Breast epithelium (tissue), 4 donors: ENCODE measurements at regions not wholly inside any gene's neighbourhood (a gene's known extent, or its start where the extent isn't known, plus 50 kb on each side); places are given as distances from the start of the nearest gene placed in this dataset.

Experiments used
- DNase-seq, 2 donors: peaks; one replicate each; pipeline ENCODE4 v3.0.0-alpha.2; 2019; ENCODE audit warnings: low spot score in 2 of 2
- H3K27ac ChIP-seq, 2 donors: fragments of 200-600 bp; sonication (generic) in 1 of 2; one replicate each; pipeline ENCODE4 v1.5.1; 2016 to 2019; ENCODE audit warnings: mild to moderate bottlenecking in 1 of 2
- H3K27me3 ChIP-seq, 2 donors: fragments of 200-600 bp; sonication (generic) in 1 of 2; one replicate each; pipeline versions ENCODE4 v1.5.1 to v1.6.0; 2017 to 2019; ENCODE audit warnings: control low read depth in 1 of 2, mild to moderate bottlenecking in 1 of 2
- H3K36me3 ChIP-seq: fragments of 200-600 bp; one replicate; pipeline ENCODE4 v1.5.1; 2019
- H3K4me1 ChIP-seq, 2 donors: fragments of 200-600 bp; sonication (generic); one replicate each; pipeline ENCODE4 v1.5.1; 2016 to 2019; ENCODE audit warnings: control low read depth in 1 of 2
- H3K4me3 ChIP-seq, 3 donors: fragments of 200-600 bp; sonication (generic); 1 replicate in 2 of 3; 2 replicates in 1 of 3; pipeline ENCODE4 v1.5.1; 2016 to 2019; ENCODE audit warnings: mild to moderate bottlenecking in 3 of 3, moderate library complexity in 2 of 3
- H3K9me3 ChIP-seq, 2 donors: fragments of 200-600 bp; sonication (generic) in 1 of 2; one replicate each; pipeline ENCODE4 v1.5.1; 2016 to 2019; ENCODE audit warnings: control low read depth in 1 of 2
- CTCF ChIP-seq, 3 donors: fragments of 450-650 bp; IDR thresholded peaks; one replicate each; pipeline ENCODE4 v1.5.1; 2016 to 2017; ENCODE audit warnings: antibody characterized with exemption in 3 of 3, mild to moderate bottlenecking in 3 of 3, moderate library complexity in 3 of 3
- POLR2A ChIP-seq: fragments of 450-650 bp; IDR thresholded peaks from one replicate; pipeline ENCODE4 v1.6.1; 2016; ENCODE audit warnings: antibody characterized with exemption, mild to moderate bottlenecking, moderate library complexity
- POLR2AphosphoS5 ChIP-seq, 3 donors: sonication (generic); formaldehyde crosslinking; IDR thresholded peaks; one replicate each; pipeline ENCODE4 v1.6.1; 2017; ENCODE audit warnings: antibody characterized with exemption in 3 of 3
- intact Hi-C: fragments of 100-400 bp; cut with DNase I; formaldehyde crosslinking; loops from one replicate; pipeline ENCODE4 v1.15.1; 2023; ENCODE audit warnings: low total_unique reads

GRCh38 chr14:42633504-42634095, 1026.9 kb downstream of the LRFN5 start:
- intact Hi-C loops: no loop called here
- DNase-seq: no peak
- Histone ChIP-seq H3K27ac (no peak overlapping the region), H3K4me3 (no peak overlapping the region), H3K4me1 (no peaks in the 10 kb centered on the region), H3K36me3 (no peaks in the 10 kb centered on the region), H3K27me3 (no peaks in the 10 kb centered on the region), H3K9me3 (no peaks in the 10 kb centered on the region)
- TF ChIP-seq POLR2AphosphoS5 (IDR thresholded peaks at IDR 0.05) (no peak), CTCF (IDR thresholded peaks at IDR 0.05) (no peak), POLR2A (no peak)

- H3K27ac ChIP-seq: no peak overlapping the region
- no peaks in the 10 kb centered on the region for H3K9me3 ChIP-seq
- TF ChIP-seq POLR2AphosphoS5 (IDR thresholded peaks at IDR 0.05) (no peak), CTCF (IDR thresholded peaks at IDR 0.05) (no peak), POLR2A (no peak)
- H3K4me1 ChIP-seq: no peaks in the 10 kb centered on the region
- no peak overlapping the region for H3K4me3 ChIP-seq
- intact Hi-C loops: no loop called here
- no peaks in the 10 kb centered on the region for H3K36me3 ChIP-seq
- no peak for DNase-seq
- H3K27me3 ChIP-seq: no peaks in the 10 kb centered on the region
Measured at GRCh38 chr14:42629553-42629952, 1022.9 kb downstream of the LRFN5 start.

- Histone ChIP-seq H3K9me3 (no peaks in the 10 kb centered on the region), H3K36me3 (no peaks in the 10 kb centered on the region), H3K27ac (no peak overlapping the region), H3K27me3 (no peaks in the 10 kb centered on the region), H3K4me1 (no peaks in the 10 kb centered on the region), H3K4me3 (no peak overlapping the region)
- no peak for TF ChIP-seq CTCF (IDR thresholded peaks at IDR 0.05)
- no peak for TF ChIP-seq POLR2AphosphoS5 (IDR thresholded peaks at IDR 0.05)
- intact Hi-C loops: no loop called here
- no peak for DNase-seq
Measured at GRCh38 chr14:42628602-42629001, 1021.9 kb downstream of the LRFN5 start.

- DNase-seq: no peak
- TF ChIP-seq CTCF (IDR thresholded peaks at IDR 0.05): no peak
- TF ChIP-seq POLR2AphosphoS5 (IDR thresholded peaks at IDR 0.05): no peak
- no peak for TF ChIP-seq POLR2A
- intact Hi-C loops: no loop called here
- no peaks in the 10 kb centered on the region for H3K9me3 ChIP-seq
- no peaks in the 10 kb centered on the region for H3K36me3 ChIP-seq
- no peaks in the 10 kb centered on the region for H3K27me3 ChIP-seq
- H3K4me1 ChIP-seq: no peaks in the 10 kb centered on the region
- H3K4me3 ChIP-seq: no peak overlapping the region
- H3K27ac ChIP-seq: no peak overlapping the region
Measured at GRCh38 chr14:42626986-42627385, 1020.3 kb downstream of the LRFN5 start.

- H3K36me3 ChIP-seq: no peaks in the 10 kb centered on the region
- H3K4me3 ChIP-seq: no peak overlapping the region
- no peaks in the 10 kb centered on the region for H3K4me1 ChIP-seq
- intact Hi-C loops: no loop called here
- no peaks in the 10 kb centered on the region for H3K9me3 ChIP-seq
- no peak overlapping the region for H3K27ac ChIP-seq
- DNase-seq: no peak
- TF ChIP-seq CTCF (IDR thresholded peaks at IDR 0.05): no peak
- no peak for TF ChIP-seq POLR2A
- TF ChIP-seq POLR2AphosphoS5 (IDR thresholded peaks at IDR 0.05): no peak
- H3K27me3 ChIP-seq: no peaks in the 10 kb centered on the region
Measured at GRCh38 chr14:42624980-42625761, 1018.5 kb downstream of the LRFN5 start.
